Stimulated activated CD4-positive, alpha-beta T cell treated with anti-CD3 and anti-CD28 coated beads, Interleukin-2, amount 100 ng/mL, for 24 hours (primary cell): ENCODE measurements at regions not wholly inside any gene's neighbourhood (a gene's known extent, or its start where the extent isn't known, plus 50 kb on each side); places are given as distances from the start of the nearest gene placed in this dataset.

Source experiments
- DNase-seq, 2 donors: peaks; one replicate each; pipeline ENCODE4 v3.0.0-alpha.2; 2020

DNA sequence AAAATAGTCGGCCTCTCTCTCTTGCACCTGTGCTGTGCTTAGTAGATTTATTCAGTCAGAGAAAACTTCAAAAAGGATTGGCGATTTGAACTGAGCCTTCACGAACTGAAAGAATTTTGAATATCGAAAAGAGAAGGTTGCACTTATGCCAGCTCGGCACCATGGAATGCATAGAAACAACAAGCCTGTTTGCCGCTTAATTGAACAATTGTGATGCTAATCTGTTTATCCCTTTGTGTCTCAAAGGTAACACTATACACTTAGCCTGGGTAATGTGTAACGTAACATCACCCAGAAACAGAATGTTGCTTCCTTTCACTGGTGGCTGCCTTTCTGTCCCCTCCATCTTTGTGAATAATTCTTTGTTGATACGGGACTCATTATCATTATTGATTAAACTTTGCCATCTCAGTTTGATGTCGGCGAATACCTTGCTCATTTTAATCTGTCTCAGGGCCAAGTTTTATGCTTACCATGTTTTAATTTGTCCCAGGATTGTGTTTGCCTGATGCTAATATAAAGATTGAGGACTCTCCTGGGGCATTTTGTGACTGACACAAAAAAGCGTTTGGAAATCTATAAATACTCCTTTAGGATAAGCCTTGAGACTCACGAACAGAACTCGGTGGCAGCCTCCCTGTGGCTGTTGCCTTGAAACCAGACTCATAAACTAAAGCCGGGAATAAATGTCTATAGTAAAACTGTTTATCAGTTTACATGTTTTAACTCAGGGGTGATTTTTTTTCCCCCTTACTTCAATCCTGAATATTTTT lies 400.5 kb downstream of the RAPGEF2 start:
- DNase-seq = no peak

DNA sequence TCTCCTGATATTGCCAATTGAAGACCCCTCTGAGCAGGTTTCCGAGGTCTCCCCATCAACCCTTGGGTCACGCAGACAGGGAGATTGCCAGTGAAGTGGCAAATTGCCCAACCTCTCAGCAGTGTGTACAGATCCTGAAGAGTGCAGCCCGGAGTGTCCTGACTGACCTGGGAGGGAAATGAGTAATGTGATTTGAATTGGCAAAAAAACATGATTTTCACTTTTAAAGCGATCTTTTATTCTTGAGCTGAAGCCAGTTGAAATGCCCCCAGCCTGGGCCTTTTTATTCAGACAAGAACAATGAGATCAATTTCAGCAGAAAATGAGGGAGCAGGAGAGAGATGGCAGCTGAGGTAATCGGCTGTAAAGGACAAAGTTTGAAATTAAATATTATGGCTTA lies 401.8 kb downstream of the RAPGEF2 start:
- DNase-seq = no peak

DNA sequence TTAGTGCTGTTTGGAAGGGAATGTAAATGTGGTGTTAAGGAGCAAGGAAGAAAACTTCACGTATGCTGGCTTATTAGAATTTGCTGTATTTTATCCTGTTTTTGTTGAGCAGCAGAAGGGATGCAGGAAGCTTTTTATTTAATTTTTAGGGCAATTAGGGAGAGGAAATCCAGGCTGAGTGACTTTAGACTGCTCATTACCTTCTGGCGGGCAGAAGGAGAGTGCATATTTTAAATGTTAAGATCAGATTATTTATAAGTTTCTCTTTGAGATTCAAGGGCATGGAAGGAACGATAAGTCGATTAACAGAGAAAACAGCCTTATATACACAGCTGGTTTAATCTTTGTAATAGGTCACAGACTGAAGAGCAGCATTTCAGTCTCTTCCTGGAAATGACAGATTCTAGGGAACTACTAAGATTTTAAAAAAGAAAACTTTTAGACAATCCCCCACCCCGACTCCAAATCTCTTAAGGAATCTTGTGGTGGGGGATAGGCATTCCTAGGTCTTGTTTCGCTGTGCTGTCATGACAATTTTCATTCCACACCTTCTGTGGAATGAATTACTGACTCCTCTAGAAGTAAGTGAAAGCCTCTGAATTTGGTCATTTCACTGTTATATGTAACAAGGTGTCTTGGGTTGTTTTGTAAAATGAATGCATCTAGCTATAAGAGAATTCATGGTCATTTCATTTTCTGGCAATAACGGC lies 402.5 kb downstream of the RAPGEF2 start:
- no peak for DNase-seq

DNA sequence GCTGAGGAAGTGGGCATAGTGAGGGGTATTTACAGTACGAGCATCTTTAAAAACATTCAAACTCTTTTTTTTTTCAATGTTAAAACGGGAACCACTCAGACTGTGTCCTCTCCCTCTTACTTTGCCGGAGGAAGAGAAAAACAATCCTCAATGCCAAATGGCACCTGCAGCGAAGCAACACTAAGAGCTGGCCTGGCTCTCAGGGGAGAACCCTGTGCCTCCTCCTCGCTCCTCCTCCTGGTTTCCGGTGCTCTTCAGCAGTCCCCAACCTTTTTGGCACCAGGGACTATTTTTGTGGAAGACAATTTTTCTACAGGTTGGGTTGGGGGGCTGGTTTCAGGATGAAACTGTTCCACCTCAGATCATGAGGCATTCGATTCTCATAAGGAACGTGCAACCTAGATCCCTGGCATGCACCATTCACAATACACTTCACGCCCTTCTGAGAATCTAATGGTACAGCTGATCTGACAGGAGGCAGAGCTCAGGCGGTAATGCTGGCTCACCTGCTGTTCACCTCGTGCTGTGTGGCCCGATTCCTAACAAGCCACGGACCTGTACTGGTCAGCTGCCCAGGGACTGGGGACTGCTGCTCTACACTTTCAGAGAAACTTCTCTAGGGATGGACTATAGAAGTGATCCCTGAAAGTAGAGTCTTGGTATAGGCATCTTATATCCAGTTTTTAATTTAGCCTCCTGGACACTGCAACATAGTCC lies 404.1 kb downstream of the RAPGEF2 start:
- DNase-seq = no peak

DNA sequence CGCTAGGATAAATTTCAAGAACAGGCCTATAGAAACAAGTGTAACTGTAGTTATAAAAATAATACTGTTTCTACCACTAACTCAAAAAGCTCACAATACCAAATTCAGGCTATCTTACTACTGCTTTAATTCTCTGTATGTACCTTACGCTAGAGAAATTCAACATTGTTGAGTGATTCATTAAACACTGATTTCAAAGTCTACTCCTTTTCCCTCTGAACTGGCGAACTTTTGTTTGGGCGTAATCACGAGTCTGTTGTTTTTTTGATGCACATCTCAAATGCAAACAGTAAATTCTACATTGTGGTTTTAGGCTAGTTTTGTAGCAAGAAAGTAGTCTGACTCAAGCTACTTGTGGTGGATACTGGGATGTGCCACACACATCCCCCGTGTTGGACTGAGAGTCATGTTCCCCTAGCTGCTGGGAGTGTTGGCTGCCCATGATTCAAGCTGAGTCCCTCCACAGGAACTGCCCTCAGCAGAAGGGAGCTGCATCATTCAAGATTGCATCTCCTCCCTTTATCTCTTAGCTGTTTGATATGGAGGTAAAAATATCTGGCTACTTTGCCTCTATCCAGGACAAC lies 406.1 kb downstream of the RAPGEF2 start:
- no peak for DNase-seq

DNA sequence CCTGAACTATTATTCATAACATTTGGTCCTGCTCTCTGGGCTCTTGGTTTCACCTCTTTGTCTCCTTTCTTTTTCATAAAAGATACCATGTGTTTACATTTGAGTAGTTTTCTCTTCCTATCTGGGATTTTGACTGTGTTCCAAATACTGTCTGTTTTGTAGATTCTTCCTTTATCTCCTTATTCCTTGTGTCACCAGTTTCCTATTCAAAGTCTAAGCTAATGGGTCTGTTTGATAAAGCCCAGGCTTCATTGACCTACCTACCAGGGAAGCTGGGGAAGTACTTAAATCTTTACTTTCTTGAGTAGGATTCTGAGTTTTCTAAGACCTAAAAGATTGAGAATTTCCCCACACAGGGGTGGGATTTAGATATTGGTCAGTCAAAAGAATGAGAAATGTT lies 409.5 kb downstream of the RAPGEF2 start:
- no peak for DNase-seq

DNA sequence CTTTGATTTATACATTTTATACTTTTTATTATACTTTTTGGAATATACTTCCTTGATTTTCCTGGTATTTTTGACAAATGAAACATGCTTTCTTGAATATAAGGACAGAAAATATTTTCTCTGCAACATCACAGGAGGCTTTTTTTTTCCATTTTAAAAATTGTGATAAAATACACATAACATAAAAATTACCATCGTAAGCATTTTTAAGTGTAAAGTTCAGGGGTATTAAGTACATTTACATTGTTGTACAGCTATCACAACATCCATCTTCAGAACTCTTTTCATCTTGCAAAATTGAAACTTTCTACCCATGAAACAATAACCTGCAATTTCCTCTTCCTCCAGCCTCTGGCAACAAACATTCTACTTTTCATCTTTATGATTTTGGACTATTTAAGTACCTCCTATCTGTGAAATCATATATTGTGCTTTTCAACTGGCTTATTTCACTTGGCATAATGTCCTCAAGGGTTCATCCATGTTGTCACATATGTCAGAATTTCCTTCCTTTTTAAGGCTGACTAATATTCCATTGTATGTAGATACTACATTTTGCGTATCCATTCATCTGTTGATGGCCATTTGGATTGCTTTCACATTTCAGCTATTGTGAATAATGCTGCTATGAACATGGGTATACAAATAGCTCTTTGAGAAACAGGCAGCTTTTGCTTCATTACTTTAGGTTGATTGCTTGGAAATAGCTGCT lies 412.6 kb downstream of the RAPGEF2 start:
- DNase-seq = no peak

DNA sequence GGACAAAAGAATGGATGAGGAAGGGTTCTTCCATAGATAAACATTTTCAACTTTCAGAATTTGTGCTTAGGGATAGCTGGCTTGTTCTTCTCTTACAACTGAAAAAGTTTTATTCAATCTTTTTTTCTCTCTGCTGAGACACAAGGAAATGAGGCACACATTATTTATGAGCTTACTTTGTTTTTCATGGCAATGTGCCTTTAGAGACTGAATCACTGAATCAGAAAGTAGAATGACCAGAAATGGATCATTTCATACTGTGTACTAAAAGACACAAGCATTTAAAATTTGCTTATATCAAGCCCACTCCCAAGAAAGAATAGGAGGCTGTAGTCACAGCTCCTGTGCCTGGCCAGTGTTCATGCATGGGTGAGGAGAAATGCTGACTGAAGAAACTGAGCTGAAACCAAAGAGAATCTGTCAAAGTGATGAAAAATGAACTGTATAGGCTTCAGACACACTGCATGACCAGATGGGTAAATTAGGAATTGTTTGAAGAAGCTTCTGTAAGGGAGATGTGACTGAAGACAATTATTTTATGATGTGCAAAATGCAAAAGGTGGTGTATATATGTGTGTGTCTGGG lies 413.8 kb downstream of the RAPGEF2 start:
- DNase-seq = no peak

DNA sequence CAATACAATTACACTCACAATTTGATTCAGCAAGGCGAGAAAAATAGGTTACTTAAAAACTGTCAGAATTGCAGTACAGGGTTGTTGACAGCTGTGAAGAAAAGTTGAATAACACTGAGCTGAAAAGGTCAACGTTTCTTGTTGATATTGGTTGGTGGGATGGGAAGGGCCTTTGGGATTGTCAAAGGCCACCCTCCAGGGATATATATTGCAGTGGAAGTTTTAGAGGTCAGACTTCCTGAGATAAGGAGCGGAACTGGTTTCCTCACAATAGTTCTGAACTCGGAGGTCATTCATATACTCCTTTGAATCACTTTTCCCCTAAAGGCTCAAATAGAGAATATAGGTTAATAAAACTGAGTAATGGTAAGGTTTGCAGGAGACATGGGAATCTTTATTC lies 417.2 kb downstream of the RAPGEF2 start:
- DNase-seq = no peak

DNA sequence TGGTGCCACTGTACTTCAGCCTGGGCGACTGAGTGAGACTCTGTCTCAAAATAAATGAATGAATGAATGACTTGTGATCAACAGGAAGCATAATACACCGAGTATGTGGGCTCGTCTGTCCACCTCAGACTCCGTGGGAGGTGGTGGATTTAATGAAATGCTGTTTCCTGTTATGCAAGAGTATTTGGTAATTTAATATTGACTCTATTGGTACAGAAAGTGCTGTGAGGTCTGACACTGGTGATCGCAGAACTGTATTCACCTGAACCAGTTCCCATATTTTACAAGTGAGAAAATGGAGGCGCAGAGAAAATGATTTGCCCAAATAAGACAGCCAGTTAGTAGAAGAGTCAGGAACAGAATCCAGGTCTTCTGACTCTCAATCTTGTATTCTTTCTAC lies 423.3 kb downstream of the RAPGEF2 start:
- no peak for DNase-seq

DNA sequence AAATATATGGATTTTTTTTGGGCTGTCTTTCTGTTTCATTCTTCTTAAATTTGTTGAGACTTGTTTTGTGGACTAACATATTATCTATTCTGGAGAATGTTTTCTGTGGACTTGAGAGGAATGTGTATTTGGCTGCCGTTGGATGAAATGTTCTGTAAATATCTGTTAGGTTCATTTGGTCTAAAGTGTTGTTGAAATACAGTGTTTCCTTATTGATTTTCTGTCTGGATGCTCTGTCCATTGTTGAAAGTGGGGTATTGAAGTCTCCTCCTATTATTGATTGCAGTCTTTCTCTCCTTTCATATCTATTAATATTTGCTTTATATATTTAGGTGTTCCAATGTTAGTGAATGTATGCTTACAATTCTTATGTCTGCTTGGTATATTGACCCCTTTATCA lies 431.8 kb downstream of the RAPGEF2 start:
- DNase-seq = no peak

DNA sequence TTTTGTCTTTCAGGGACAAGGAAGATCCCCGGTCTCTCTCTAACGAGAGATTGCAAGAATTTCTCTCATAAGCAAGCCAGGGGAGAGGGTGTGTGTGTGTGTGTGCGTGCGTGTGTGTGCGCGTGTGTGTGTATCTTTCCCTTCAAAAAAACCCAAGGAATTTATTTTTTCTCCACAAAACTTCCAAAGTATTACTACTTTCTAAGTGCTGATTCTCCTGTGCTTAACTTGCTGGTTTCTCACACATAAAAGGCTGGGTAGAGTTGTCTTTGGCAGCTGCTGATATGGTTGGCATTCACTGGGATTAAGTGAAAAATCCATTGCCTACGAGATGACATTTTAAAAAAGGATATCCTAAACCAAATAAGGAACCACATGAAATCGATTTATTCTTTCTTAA lies 435.7 kb downstream of the RAPGEF2 start:
- DNase-seq = no peak

DNA sequence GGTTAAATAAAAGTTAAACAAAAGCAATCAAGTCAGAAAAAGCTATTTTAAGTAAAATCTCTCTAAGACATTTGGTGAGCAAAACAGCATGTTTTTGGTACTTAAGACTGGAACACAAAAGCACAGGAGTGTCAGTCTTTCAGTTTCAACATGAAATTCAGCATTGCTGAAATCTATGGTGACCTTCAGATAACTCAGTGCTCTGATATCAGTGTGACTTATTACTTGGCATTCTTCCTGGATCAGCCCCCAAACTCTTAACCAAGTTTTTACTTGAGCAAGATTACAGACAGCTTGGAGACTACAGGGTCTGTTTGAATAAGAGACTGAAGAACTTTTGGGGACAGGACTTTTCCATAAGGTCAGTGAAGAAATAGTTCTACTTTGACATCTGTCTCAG lies 437.2 kb downstream of the RAPGEF2 start:
- no peak for DNase-seq

DNA sequence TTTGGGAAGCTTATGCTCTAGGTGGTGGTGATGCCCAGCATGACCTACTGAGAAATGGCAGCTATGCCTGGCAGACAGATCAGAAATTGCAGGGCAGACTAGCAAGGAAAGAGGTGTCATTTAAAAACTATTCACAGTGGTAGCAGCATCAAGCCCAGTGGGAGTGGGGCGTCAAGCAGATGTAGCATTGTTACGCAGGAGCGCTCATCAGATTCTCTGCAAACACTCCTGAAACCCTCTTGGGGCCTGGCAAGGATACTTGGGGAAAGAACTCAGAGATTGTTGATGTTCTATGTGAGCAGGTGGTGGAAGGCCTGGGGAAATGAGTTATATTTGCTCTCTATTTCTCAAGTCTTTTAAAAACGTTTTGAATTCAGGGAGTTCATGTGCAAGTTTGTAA lies 437.6 kb downstream of the RAPGEF2 start:
- DNase-seq = no peak

DNA sequence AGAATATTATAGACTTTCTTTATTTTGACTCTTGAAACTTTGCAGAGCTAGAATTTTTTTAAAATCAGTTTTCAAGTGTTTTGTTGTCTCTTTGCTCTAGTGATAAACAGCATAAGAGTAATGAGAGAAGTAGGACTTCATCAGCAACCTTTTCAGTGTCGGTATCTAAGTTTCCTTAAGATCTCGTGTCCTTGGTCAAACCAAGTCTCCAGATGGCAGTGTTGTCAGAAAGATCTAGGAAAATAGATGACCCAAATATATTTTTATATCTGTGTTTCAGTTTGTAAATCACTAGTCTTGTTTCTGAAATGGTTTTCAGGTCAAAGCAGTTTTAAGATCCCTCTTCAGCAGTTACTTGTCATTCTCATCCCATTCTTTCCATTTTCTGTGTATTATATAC lies 438.3 kb downstream of the RAPGEF2 start:
- DNase-seq = no peak

DNA sequence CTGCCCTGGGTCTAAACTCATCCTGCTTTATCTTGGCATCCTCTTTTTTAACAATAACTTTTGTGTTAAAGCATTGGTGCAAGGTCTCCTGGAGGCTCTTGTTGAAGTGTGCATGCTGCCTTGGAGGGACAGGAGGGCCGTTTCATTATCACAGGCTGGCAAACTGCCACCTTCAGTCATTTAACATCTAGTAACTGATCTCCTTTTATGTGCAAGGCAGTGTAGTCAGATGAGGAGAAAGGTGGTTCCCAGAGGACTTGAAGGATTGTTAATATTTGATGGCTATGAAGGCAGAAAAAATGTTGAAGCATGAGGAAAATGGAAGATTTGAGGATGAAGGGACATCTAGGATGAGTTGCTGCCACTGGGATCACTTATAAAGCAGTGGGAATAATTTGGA lies 439.4 kb downstream of the RAPGEF2 start:
- no peak for DNase-seq

DNA sequence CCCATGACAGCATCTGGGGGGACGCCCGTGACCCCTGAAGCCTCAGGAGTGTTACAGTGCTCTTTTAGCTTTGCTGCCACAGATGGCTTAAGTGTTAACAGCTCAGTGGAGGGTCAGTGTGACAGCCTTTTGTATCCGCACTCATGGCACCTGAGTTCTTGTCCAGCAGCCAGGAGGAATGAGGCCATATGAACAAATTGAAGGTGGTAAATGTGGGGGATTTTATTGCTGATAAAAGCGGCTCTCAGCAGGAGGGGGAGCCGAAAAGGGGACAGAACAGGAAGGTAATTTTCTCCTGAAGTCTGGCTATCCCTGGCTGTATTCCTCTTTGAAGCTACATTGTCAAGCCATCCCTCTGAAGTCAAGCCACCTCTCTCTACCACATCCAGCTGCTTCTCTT lies 441.0 kb downstream of the RAPGEF2 start:
- no peak for DNase-seq

DNA sequence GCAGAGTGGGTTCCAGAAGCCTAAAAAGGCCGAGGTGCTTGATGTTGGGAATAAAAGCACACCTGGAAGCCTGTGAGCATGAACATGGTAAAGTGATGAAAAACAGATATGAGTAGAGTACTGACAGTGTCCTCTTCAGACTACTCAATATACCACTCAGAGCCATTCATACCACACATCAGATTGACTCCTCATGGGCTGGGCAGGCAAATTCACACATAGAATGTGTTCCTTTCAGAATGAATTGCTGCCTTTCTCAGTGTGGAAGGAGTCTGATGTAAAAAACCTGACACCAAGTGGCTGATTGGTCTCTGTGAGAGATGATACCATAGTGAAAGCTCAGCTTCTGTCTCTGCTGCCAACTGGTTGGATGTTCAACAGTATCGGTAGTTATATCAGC lies 442.7 kb downstream of the RAPGEF2 start:
- DNase-seq = no peak

DNA sequence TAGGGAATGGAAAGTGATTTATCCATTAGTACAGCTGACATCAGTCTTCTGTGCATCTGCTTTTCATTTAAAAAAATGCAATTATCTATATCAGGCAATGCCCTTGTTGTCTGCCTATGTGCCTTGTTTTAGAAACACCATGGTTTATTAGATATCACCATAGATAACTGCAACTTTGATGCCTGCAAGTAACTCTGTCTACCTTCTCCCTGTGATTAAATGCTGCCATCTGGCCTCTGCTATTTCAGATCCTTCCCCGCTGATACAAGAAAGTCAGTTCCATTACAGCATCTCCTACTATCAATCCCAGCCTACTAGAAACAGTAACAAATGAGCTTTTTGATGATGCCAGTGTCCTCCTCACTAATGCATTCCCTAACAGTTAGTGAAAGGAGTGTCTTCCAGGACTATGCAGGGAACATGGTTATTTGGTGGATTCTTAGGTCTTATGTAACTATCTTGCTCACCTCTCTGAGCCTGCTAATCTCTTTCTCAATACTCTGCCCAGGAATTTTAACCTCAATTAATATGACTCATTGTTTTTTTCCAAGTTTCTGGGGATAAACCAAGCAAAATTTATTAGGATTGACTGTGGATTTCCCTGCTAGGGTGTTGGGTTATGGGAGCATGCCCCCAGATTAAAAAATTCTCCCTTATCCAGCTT lies 444.9 kb downstream of the RAPGEF2 start:
- DNase-seq = no peak

DNA sequence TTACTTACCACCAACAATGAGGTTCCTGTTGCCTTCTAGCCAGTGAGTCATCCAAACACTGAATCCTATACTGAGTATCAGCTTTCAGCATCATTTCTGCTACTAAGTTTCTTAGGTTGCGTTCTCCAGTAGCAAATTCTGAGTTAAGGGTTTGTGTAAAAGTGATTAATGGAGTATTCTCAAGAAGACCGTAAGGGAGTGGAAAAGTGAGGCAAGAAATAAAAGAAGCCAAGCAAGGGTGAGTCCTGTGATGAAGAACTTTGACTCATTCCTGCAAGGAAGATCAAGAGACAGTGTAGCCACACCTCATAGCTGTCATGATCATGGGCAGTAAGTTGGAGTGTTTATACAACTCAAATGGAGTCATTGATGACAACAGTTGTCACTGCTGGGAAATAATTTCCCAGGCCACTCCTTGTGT lies 446.2 kb downstream of the RAPGEF2 start:
- DNase-seq = no peak

DNA sequence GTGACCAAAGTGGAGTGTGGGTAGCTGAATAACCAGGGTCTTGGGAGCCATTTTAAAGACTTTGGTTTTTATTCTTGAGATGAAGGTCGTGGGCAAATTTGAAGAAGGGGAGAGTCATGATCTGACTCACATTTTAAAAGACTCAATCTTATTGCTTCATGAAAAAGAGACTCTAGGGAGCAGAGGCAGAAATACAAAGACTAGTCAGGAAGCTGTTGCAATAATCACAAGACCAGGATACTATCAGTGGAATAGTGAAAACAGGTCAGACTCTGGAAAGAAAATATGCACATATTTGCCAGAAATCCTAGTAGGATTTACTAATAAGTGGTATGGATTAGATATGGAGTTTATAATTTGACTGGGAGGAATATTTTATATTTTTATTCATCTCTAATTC lies 448.4 kb downstream of the RAPGEF2 start:
- DNase-seq = no peak
